Liver (tissue), 8 donors: ENCODE measurements at regions not wholly inside any gene's neighbourhood (a gene's known extent, or its start where the extent isn't known, plus 50 kb on each side); places are given as distances from the start of the nearest gene placed in this dataset.
"Not testable (repeated sequence)": the region's sequence is repeated elsewhere in the genome, so short reads cannot be mapped to it uniquely, and the experiment has no call there.

Experiments
- DNase-seq: peaks from one replicate; pipeline ENCODE4 v3.0.0-alpha.2; 2017; ENCODE audit warnings: low spot score
- H3K27ac ChIP-seq, 2 donors: one replicate each; pipeline ENCODE4 v1.7.0; 2013; ENCODE audit warnings: inconsistent platforms in 2 of 2, low read length in 2 of 2, control low read depth in 1 of 2, low read depth in 1 of 2, mild to moderate bottlenecking in 1 of 2
- H3K27me3 ChIP-seq, 4 donors: one replicate each; pipeline versions ENCODE4 v1.6.1 to v1.7.0; 2013; ENCODE audit warnings: low read length in 3 of 4, inconsistent platforms in 1 of 4, mild to moderate bottlenecking in 1 of 4, moderate library complexity in 1 of 4; ENCODE audit not compliant: control insufficient read depth in 4 of 4, insufficient read depth in 4 of 4
- H3K36me3 ChIP-seq, 4 donors: one replicate each; pipeline versions ENCODE4 v1.6.1 to v1.7.0; 2013; ENCODE audit warnings: low read length in 3 of 4, mild to moderate bottlenecking in 3 of 4, low read depth in 1 of 4, moderate library complexity in 1 of 4; ENCODE audit not compliant: control insufficient read depth in 4 of 4, insufficient read depth in 3 of 4
- H3K4me1 ChIP-seq, 4 donors: one replicate each; pipeline versions ENCODE4 v1.6.1 to v1.7.0; 2013; ENCODE audit warnings: low read length in 3 of 4, mild to moderate bottlenecking in 3 of 4, moderate library complexity in 1 of 4; ENCODE audit not compliant: control insufficient read depth in 4 of 4, insufficient read depth in 4 of 4
- H3K4me3 ChIP-seq, 3 donors: one replicate each; pipeline versions ENCODE4 v1.6.1 to v1.7.0; 2013; ENCODE audit warnings: low read length in 3 of 3, control low read depth in 1 of 3, low read depth in 1 of 3, mild to moderate bottlenecking in 1 of 3
- H3K9ac ChIP-seq, 2 donors: one replicate each; pipeline ENCODE4 v1.7.0; 2013; ENCODE audit warnings: low read length in 2 of 2, mild to moderate bottlenecking in 2 of 2, moderate library complexity in 2 of 2, control low read depth in 1 of 2, low read depth in 1 of 2
- H3K9me3 ChIP-seq, 4 donors: one replicate each; pipeline versions ENCODE4 v1.6.1 to v1.7.0; 2013; ENCODE audit warnings: low read length in 3 of 4; ENCODE audit not compliant: control insufficient read depth in 4 of 4
- CTCF ChIP-seq: fragments of 150-350 bp; IDR thresholded peaks from 2 replicates; pipeline ENCODE4 v1.5.1; 2017; ENCODE audit warnings: improper control_type of control experiment, low read depth, low read length; ENCODE audit not compliant: missing input control
- FOXA1 ChIP-seq: IDR thresholded peaks from 2 replicates; pipeline ENCODE4 v1.6.1; 2016; ENCODE audit warnings: antibody characterized with exemption
- FOXA2 ChIP-seq: IDR thresholded peaks from 2 replicates; pipeline ENCODE4 v1.6.1; 2016; ENCODE audit warnings: antibody characterized with exemption
- HNF4A ChIP-seq, 2 donors: conservative IDR thresholded peaks; 2 replicates each; pipeline ENCODE4 v1.6.1; 2016; ENCODE audit warnings: antibody characterized with exemption in 2 of 2, mild to moderate bottlenecking in 2 of 2
- HNF4G ChIP-seq: IDR thresholded peaks from 2 replicates; pipeline ENCODE4 v1.6.1; 2016; ENCODE audit warnings: antibody characterized with exemption
- JUND ChIP-seq, 2 donors: IDR thresholded peaks; 2 replicates each; pipeline ENCODE4 v1.6.1; 2016; ENCODE audit warnings: antibody characterized with exemption in 2 of 2
- MAX ChIP-seq: IDR thresholded peaks from 2 replicates; pipeline ENCODE4 v1.6.1; 2016; ENCODE audit warnings: antibody characterized with exemption
- NR2F2 ChIP-seq: IDR thresholded peaks from 2 replicates; pipeline ENCODE4 v1.6.1; 2016; ENCODE audit warnings: antibody characterized with exemption
- REST ChIP-seq: IDR thresholded peaks from 2 replicates; pipeline ENCODE4 v1.6.1; 2016; ENCODE audit warnings: antibody characterized with exemption, mild to moderate bottlenecking
- RXRA ChIP-seq, 2 donors: IDR thresholded peaks; 2 replicates each; pipeline ENCODE4 v1.6.1; 2017 to 2018; ENCODE audit warnings: antibody characterized with exemption in 2 of 2, mild to moderate bottlenecking in 1 of 2
- TAF1 ChIP-seq: conservative IDR thresholded peaks from 2 replicates; pipeline ENCODE4 v1.6.1; 2016; ENCODE audit warnings: antibody characterized with exemption, mild to moderate bottlenecking
- WGBS: extraction: QIAGEN DNeasy Blood & Tissue Kit; methylation state at CpG from one replicate; pipeline ENCODE4 v1.1.7; 2013; 5-methylcytosine and 5-hydroxymethylcytosine counted together
- donor health status: healthy.
- donor health status: healthy.
- donor health status: healthy.
- donor health status: healthy.
- donor health status: healthy.

GRCh38 chr20:47981222-47981621 lies 195.9 kb upstream of the SULF2 start:
- 39% methylated on average over 6 of the region's 6 CpGs for WGBS
- Histone ChIP-seq H3K36me3 (no peaks in the 10 kb centered on the region), H3K27me3 (no peaks in the 10 kb centered on the region), H3K4me1 (no peaks in the 10 kb centered on the region), H3K9ac (no peak overlapping the region), H3K27ac (no peak overlapping the region), H3K9me3 (peaks cover 0 to 3% (median 1%) of the 10 kb centered on the region in 4 donors), H3K4me3 (no peak overlapping the region)
- no peak for TF ChIP-seq TAF1
- TF ChIP-seq FOXA2, result no peak
- no peak for TF ChIP-seq HNF4G
- TF ChIP-seq NR2F2, result peak; percentile 32
- TF ChIP-seq MAX, result no peak
- TF ChIP-seq RXRA (IDR thresholded peaks at IDR 0.05), result no peak
- no peak for TF ChIP-seq FOXA1
- DNase-seq, result no peak

- Histone ChIP-seq H3K9me3 (peaks cover 0 to 3% (median 1%) of the 10 kb centered on the region in 4 donors), H3K4me3 (no peak overlapping the region), H3K9ac (no peak overlapping the region), H3K36me3 (no peaks in the 10 kb centered on the region), H3K27me3 (no peaks in the 10 kb centered on the region), H3K4me1 (no peaks in the 10 kb centered on the region), H3K27ac (no peak overlapping the region)
- TF ChIP-seq TAF1, result no peak
- no peak for TF ChIP-seq CTCF
- TF ChIP-seq JUND (IDR thresholded peaks at IDR 0.05), result no peak
- TF ChIP-seq RXRA (IDR thresholded peaks at IDR 0.05), result no peak
- no peak for TF ChIP-seq REST
- no peak for TF ChIP-seq FOXA1
- TF ChIP-seq HNF4A (conservative IDR thresholded peaks at IDR 0.05), result no peak
- TF ChIP-seq FOXA2, result no peak
- DNase-seq, result no peak
- 85% methylated on average over 10 of the region's 10 CpGs for WGBS
These were observed 195.3 kb upstream of the SULF2 start for GRCh38 chr20:47980336-47981177.

GRCh38 chr20:47979361-47980095 lies 194.2 kb upstream of the SULF2 start:
- not testable (repeated sequence) for H3K9me3 ChIP-seq, DNase-seq, H3K4me3 ChIP-seq, H3K4me1 ChIP-seq, H3K9ac ChIP-seq, H3K36me3 ChIP-seq, H3K27me3 ChIP-seq, H3K27ac ChIP-seq
- 49% methylated on average over 11 of the region's 11 CpGs for WGBS

- not testable (repeated sequence) for H3K36me3 ChIP-seq, DNase-seq, H3K27ac ChIP-seq, H3K4me1 ChIP-seq, H3K4me3 ChIP-seq, H3K9me3 ChIP-seq, H3K27me3 ChIP-seq, H3K9ac ChIP-seq
- WGBS, result 68% methylated on average over 5 of the region's 19 CpGs
These were observed 193.3 kb upstream of the SULF2 start for GRCh38 chr20:47978428-47979120.

GRCh38 chr20:47977789-47978252 lies 192.5 kb upstream of the SULF2 start:
- H3K9me3 ChIP-seq, H3K9ac ChIP-seq, H3K36me3 ChIP-seq, H3K4me1 ChIP-seq, DNase-seq, H3K4me3 ChIP-seq, H3K27me3 ChIP-seq, H3K27ac ChIP-seq: not testable (repeated sequence)
- 56% methylated on average over 8 of the region's 8 CpGs for WGBS
